ENCODE measurements at regions not wholly inside any gene's neighbourhood (a gene's known extent, or its start where the extent isn't known, plus 50 kb on each side); places are given as distances from the start of the nearest gene placed in this dataset.

DNA sequence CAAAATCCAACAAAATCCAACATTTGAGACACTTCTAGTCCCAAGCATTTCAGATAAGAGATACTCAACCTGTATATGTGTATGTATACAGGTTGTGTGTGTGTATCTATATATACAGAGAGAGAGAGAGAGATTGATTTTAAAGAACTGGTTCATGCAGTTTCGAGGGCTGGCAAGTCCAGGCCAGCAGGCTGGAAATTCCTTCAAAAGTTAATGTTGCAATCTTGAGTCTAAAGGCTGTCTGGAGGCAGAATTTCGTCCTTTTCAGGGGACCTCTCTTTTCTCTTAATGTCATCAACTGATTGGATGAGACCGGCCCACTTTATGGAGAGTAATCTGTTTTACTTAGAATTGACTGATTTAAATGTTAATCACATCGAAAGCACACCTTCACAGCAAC, 199.6 kb upstream of the IL12A start:
- TF ChIP-seq, protein P1, sequence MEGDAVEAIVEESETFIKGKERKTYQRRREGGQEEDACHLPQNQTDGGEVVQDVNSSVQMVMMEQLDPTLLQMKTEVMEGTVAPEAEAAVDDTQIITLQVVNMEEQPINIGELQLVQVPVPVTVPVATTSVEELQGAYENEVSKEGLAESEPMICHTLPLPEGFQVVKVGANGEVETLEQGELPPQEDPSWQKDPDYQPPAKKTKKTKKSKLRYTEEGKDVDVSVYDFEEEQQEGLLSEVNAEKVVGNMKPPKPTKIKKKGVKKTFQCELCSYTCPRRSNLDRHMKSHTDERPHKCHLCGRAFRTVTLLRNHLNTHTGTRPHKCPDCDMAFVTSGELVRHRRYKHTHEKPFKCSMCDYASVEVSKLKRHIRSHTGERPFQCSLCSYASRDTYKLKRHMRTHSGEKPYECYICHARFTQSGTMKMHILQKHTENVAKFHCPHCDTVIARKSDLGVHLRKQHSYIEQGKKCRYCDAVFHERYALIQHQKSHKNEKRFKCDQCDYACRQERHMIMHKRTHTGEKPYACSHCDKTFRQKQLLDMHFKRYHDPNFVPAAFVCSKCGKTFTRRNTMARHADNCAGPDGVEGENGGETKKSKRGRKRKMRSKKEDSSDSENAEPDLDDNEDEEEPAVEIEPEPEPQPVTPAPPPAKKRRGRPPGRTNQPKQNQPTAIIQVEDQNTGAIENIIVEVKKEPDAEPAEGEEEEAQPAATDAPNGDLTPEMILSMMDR (IDR thresholded peaks at IDR 0.05; ENCODE audit: low read length): no peak
- TF ChIP-seq EZH2phosphoT487 (IDR thresholded peaks at IDR 0.05; ENCODE audit: low read length) (no peak), EZH2 (optimal IDR thresholded peaks at IDR 0.05; ENCODE audit: low read depth, low read length) (no peak)
- Histone ChIP-seq H3K4me1 (ENCODE audit: low read length) (peaks cover 3% of the 10 kb centered on the region; the same call in 1 of the 2 replicates), H3K27me3 (replicated peaks; ENCODE audit: insufficient read depth, low read length) (peaks cover 50% of the 10 kb centered on the region), H3K9me2 (replicated peaks; ENCODE audit: insufficient read depth, low read length) (no peaks in the 10 kb centered on the region), H3K9me3 (replicated peaks; ENCODE audit: insufficient read depth, low read length) (no peaks in the 10 kb centered on the region), H3K4me3 (ENCODE audit: low read length) (no peak overlapping the region), H3K79me2 (ENCODE audit: low read length) (no peaks in the 10 kb centered on the region), H3K27ac (ENCODE audit: low read length) (no peak overlapping the region), H3K9ac (ENCODE audit: low read length) (no peak overlapping the region), H3F3A (ENCODE audit: insufficient read depth, low read length) (peaks cover 5% of the 10 kb centered on the region), H4K20me1 (ENCODE audit: insufficient read depth, low read length) (0 out of 2 replicates have a peak, but pooled peaks cover 3% of the 10 kb centered on the region), H3K36me3 (replicated peaks; ENCODE audit: insufficient read depth, low read length) (no peaks in the 10 kb centered on the region), H2AFZ (ENCODE audit: low read length) (no peak overlapping the region), H3K4me2 (ENCODE audit: low read depth, low read length) (no peak overlapping the region)
- DNase-seq: no peak

DNA sequence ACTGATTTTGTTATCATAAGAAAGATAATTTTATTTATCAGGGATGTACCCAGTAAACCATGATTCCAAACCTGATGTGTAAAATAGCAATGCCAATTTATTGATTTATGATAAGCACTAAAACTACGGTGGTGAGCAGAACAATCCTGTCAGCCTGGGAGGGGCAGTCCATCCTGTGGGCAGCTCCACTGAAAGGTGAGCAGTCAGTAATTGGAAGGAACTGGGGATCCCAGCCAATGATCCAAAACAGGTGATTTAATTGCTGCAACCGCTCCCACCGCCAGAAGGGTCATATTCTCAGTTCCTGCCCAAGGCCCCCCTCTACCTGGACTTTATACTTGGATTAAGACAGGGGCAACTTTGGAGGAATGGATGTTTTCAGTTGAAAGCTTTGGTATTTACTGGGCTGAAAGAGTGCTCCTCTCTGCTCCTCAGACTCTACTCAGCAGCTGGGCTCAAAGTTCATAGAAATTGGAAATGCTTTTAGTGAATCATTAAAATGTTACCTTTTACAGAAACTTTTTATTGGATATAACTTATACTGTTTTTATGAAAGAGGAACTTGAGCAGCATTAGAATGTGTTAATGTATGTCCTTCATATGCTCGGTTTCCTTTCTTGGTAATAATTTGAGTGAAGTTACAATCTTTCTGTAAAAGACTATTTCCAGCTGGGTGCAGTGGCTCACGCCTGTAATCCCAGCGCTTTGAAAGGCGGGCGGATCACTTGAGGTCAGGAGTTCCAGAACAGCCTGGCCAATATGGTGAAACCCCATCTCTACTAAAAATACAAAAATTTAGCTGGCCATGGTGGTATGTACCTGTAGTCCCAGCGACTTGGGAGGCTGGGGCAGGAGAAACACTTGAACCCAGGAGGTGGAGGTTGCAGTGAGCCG, 198.6 kb upstream of the IL12A start:
- no peaks in the 10 kb centered on the region for H3K9me2 ChIP-seq (replicated peaks; ENCODE audit: insufficient read depth, low read length)
- no peaks in the 10 kb centered on the region for H3K36me3 ChIP-seq (replicated peaks; ENCODE audit: insufficient read depth, low read length)
- H3K9me3 ChIP-seq (replicated peaks; ENCODE audit: insufficient read depth, low read length): no peaks in the 10 kb centered on the region
- H3K4me2 ChIP-seq (ENCODE audit: low read depth, low read length): no peak overlapping the region
- TF ChIP-seq EZH2 (optimal IDR thresholded peaks at IDR 0.05; ENCODE audit: low read depth, low read length) (no peak), EZH2phosphoT487 (IDR thresholded peaks at IDR 0.05; ENCODE audit: low read length) (no peak)
- TF ChIP-seq, protein P1 (IDR thresholded peaks at IDR 0.05; ENCODE audit: low read length): no peak
- no peak overlapping the region for H3K4me3 ChIP-seq (ENCODE audit: low read length)
- no peak for DNase-seq
- no peak overlapping the region for H2AFZ ChIP-seq (ENCODE audit: low read length)
- H3K79me2 ChIP-seq (ENCODE audit: low read length): no peaks in the 10 kb centered on the region
- peaks cover 47% of the 10 kb centered on the region for H3K27me3 ChIP-seq (replicated peaks; ENCODE audit: insufficient read depth, low read length)
- H3K27ac ChIP-seq (ENCODE audit: low read length): no peak overlapping the region
- no peaks in the 10 kb centered on the region for H3K4me1 ChIP-seq (ENCODE audit: low read length)
- H3F3A ChIP-seq (ENCODE audit: insufficient read depth, low read length): no peaks in the 10 kb centered on the region
- H3K9ac ChIP-seq (ENCODE audit: low read length): no peak overlapping the region
- H4K20me1 ChIP-seq (ENCODE audit: insufficient read depth, low read length): no peaks in the 10 kb centered on the region

DNA sequence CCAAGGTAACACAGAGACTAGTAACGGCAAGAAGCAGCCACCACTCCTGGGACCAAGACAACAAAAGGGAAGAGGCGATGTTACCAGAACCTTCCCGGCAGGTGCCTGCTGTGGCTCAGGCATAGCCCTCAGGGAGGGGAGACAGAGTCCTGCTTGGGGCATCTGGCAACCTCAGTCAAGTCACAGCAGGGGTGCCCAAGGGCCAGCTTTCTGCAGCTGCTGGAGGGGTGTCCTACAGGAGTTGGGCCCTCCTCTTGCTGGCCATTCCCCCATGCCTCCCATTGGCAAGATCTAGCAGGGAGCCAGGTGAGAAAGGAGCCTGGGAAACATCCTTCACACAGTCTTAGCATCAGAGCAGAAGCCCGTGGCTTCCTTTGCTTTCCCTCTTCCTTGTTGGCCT, 197.3 kb upstream of the IL12A start:
- TF ChIP-seq, protein P1 (IDR thresholded peaks at IDR 0.05; ENCODE audit: low read length): no peak
- no peak for TF ChIP-seq EZH2 (optimal IDR thresholded peaks at IDR 0.05; ENCODE audit: low read depth, low read length)
- Histone ChIP-seq H3K27ac (ENCODE audit: low read length) (no peak overlapping the region), H3K36me3 (replicated peaks; ENCODE audit: insufficient read depth, low read length) (no peaks in the 10 kb centered on the region), H3K4me2 (ENCODE audit: low read depth, low read length) (no peak overlapping the region), H3K4me1 (ENCODE audit: low read length) (no peaks in the 10 kb centered on the region), H3K9ac (ENCODE audit: low read length) (no peak overlapping the region), H3K27me3 (replicated peaks; ENCODE audit: insufficient read depth, low read length) (peaks cover 33% of the 10 kb centered on the region), H3K4me3 (ENCODE audit: low read length) (no peak overlapping the region), H3K79me2 (ENCODE audit: low read length) (no peaks in the 10 kb centered on the region), H4K20me1 (ENCODE audit: insufficient read depth, low read length) (no peaks in the 10 kb centered on the region), H3K9me2 (replicated peaks; ENCODE audit: insufficient read depth, low read length) (no peaks in the 10 kb centered on the region), H3F3A (ENCODE audit: insufficient read depth, low read length) (no peaks in the 10 kb centered on the region), H2AFZ (ENCODE audit: low read length) (no peak overlapping the region), H3K9me3 (replicated peaks; ENCODE audit: insufficient read depth, low read length) (no peaks in the 10 kb centered on the region)
- DNase-seq: no peak

All from MM.1S (cell line).